Cardiac muscle cell (in vitro differentiated cells and primary cell): ENCODE measurements at regions not wholly inside any gene's neighbourhood (a gene's known extent, or its start where the extent isn't known, plus 50 kb on each side); places are given as distances from the start of the nearest gene placed in this dataset.

Source experiments
- DNase-seq, 2 donors: peaks; one replicate each; pipeline versions ENCODE4 v3.0.0 to v3.0.0-alpha.2; 2010 to 2017; ENCODE audit warnings: low read depth in 1 of 2, low spot score in 1 of 2
- H3K27ac ChIP-seq: fragments of 200-600 bp; sonication (generic); 2 replicates; pipeline ENCODE4 v1.5.1; 2016
- H3K27me3 ChIP-seq: fragments of 200-600 bp; sonication (generic); 2 replicates; pipeline ENCODE4 v1.6.0; 2016; ENCODE audit warnings: control low read depth
- H3K36me3 ChIP-seq: fragments of 200-600 bp; sonication (generic); 2 replicates; pipeline ENCODE4 v1.5.1; 2016; ENCODE audit warnings: control low read depth
- H3K4me1 ChIP-seq: fragments of 200-600 bp; sonication (generic); 2 replicates; pipeline ENCODE4 v1.8.1; 2017; ENCODE audit warnings: low read depth, mild to moderate bottlenecking, mixed run types
- H3K4me3 ChIP-seq: fragments of 200-600 bp; sonication (generic); 2 replicates; pipeline ENCODE4 v1.5.1; 2016; ENCODE audit warnings: mild to moderate bottlenecking
- H3K9me3 ChIP-seq: fragments of 200-600 bp; sonication (generic); 2 replicates; pipeline ENCODE4 v1.5.1; 2017; ENCODE audit warnings: low read depth, mild to moderate bottlenecking, control low read depth
- CTCF ChIP-seq: IDR thresholded peaks from 2 replicates; pipeline ENCODE4 v1.5.1; 2012; ENCODE audit warnings: low read depth, mild to moderate bottlenecking, low read length

GRCh38 chr3:86856711-86857110 lies 134.2 kb downstream of the VGLL3 start:
- Histone ChIP-seq H3K27me3 (no peaks in the 10 kb centered on the region), H3K36me3 (no peaks in the 10 kb centered on the region), H3K9me3 (no peaks in the 10 kb centered on the region), H3K4me1 (no peaks in the 10 kb centered on the region), H3K4me3 (no peak overlapping the region), H3K27ac (no peak overlapping the region)
- no peak for DNase-seq
- no peak for TF ChIP-seq CTCF

GRCh38 chr3:86849991-86850390 lies 141.0 kb downstream of the VGLL3 start:
- Histone ChIP-seq H3K27ac (no peak overlapping the region), H3K36me3 (no peaks in the 10 kb centered on the region), H3K4me3 (no peak overlapping the region), H3K27me3 (no peaks in the 10 kb centered on the region), H3K9me3 (no peaks in the 10 kb centered on the region), H3K4me1 (no peaks in the 10 kb centered on the region)
- no peak for DNase-seq
- TF ChIP-seq CTCF, result no peak

DNA sequence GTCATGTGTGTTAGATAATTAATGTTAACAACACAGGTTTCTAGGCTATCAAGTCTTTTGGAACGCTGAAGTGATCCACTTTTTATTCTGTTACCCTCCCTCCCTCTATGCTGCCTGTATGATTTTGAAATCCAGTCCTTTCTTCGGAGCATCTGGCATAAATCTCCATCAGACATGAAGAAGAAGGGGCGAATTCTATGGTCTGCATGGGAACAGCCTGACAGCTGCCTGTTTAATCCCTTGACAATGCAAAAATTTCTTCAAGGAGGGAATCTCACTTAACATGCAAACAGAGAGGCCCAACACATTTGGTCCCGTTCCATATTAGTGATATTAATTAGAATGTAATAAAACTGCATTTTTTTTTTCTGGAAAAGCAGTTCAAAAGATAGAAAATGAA lies 145.2 kb downstream of the VGLL3 start:
- H3K36me3 ChIP-seq, result no peaks in the 10 kb centered on the region
- TF ChIP-seq CTCF, result no peak
- no peaks in the 10 kb centered on the region for H3K27me3 ChIP-seq
- H3K27ac ChIP-seq, result no peak overlapping the region
- no peak overlapping the region for H3K4me3 ChIP-seq
- DNase-seq, result no peak
- H3K4me1 ChIP-seq, result no peaks in the 10 kb centered on the region
- no peaks in the 10 kb centered on the region for H3K9me3 ChIP-seq

DNA sequence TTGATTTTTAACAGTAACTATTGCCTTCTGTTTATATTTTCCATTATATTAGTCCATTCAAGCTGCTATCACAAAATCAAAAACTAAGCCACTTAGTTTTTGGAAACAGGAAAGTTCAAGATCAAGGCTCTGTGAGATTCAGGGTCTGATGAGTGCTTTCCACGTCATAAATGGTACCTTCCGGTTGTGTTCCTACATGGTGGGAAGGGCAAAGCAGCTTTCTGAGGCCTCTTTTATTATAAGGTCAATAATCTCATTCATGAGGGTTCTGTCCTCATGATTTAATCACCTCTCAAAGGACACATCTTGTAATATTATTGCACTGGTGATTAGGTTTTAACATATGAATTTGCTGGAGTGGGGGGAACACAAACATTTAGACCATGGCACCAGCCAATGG lies 152.0 kb downstream of the VGLL3 start:
- no peak for DNase-seq
- Histone ChIP-seq H3K4me1 (no peaks in the 10 kb centered on the region), H3K27ac (no peak overlapping the region), H3K4me3 (no peak overlapping the region), H3K9me3 (no peaks in the 10 kb centered on the region), H3K36me3 (no peaks in the 10 kb centered on the region), H3K27me3 (no peaks in the 10 kb centered on the region)
- TF ChIP-seq CTCF, result no peak

- DNase-seq, result peak in 1 of 2 donors; percentile 24
- Histone ChIP-seq H3K9me3 (no peaks in the 10 kb centered on the region), H3K4me1 (no peaks in the 10 kb centered on the region), H3K27ac (no peak overlapping the region), H3K4me3 (no peak overlapping the region), H3K36me3 (no peaks in the 10 kb centered on the region), H3K27me3 (no peaks in the 10 kb centered on the region)
- no peak for TF ChIP-seq CTCF
These were observed 153.1 kb downstream of the VGLL3 start for GRCh38 chr3:86837871-86838270.

GRCh38 chr3:86830566-86830965 lies 160.4 kb downstream of the VGLL3 start:
- H3K27ac ChIP-seq, result no peak overlapping the region
- H3K9me3 ChIP-seq, result no peaks in the 10 kb centered on the region
- TF ChIP-seq CTCF, result no peak
- no peaks in the 10 kb centered on the region for H3K27me3 ChIP-seq
- no peaks in the 10 kb centered on the region for H3K36me3 ChIP-seq
- no peak overlapping the region for H3K4me3 ChIP-seq
- no peaks in the 10 kb centered on the region for H3K4me1 ChIP-seq
- peak in 1 of 2 donors; percentile 60 for DNase-seq
